Neuron (in vitro differentiated cells): ENCODE measurements at regions not wholly inside any gene's neighbourhood (a gene's known extent, or its start where the extent isn't known, plus 50 kb on each side); places are given as distances from the start of the nearest gene placed in this dataset.

Experiments
- H2AFZ ChIP-seq: one replicate; pipeline ENCODE4 v1.6.1; 2013; ENCODE audit warnings: low read depth, mild to moderate bottlenecking, inconsistent platforms, low read length, moderate library complexity
- H3K27me3 ChIP-seq: one replicate; pipeline ENCODE4 v1.6.1; 2013; ENCODE audit warnings: low read length; ENCODE audit not compliant: insufficient read depth
- H3K36me3 ChIP-seq: one replicate; pipeline ENCODE4 v1.6.1; 2013; ENCODE audit warnings: low read length; ENCODE audit not compliant: insufficient read depth
- H3K4me1 ChIP-seq: one replicate; pipeline ENCODE4 v1.6.1; 2013; ENCODE audit warnings: low read length; ENCODE audit not compliant: insufficient read depth
- H3K4me3 ChIP-seq: 2 replicates; pipeline ENCODE4 v1.5.1; 2013; ENCODE audit warnings: mild to moderate bottlenecking, low read length, moderate library complexity
- H3K9me3 ChIP-seq: one replicate; pipeline ENCODE4 v1.6.1; 2013; ENCODE audit warnings: low read length

DNA sequence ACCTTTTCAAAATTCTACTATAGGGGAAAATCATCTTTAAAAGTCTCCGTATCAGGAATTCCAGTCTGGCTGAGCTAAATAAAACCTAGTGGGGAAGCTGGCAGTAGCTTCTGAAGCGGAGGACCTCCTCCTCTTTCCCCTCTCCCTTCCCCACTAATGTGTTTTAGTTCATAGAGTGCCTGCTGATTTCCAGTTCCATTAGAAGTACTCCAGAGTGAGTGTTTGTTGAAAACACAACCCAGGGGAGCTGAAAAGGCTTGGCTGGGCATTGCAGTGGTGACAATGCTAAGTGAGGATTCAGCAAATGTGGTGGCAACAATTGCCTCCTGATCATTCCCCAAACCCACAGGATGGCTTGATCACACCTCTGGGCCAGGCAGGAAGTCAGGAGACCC, 144.2 kb upstream of the FRMD6 start:
- peaks cover 12% of the 10 kb centered on the region for H3K4me1 ChIP-seq
- no peaks in the 10 kb centered on the region for H3K9me3 ChIP-seq
- no peaks in the 10 kb centered on the region for H3K27me3 ChIP-seq
- no peak overlapping the region for H2AFZ ChIP-seq
- H3K4me3 ChIP-seq: no peak overlapping the region
- no peaks in the 10 kb centered on the region for H3K36me3 ChIP-seq

DNA sequence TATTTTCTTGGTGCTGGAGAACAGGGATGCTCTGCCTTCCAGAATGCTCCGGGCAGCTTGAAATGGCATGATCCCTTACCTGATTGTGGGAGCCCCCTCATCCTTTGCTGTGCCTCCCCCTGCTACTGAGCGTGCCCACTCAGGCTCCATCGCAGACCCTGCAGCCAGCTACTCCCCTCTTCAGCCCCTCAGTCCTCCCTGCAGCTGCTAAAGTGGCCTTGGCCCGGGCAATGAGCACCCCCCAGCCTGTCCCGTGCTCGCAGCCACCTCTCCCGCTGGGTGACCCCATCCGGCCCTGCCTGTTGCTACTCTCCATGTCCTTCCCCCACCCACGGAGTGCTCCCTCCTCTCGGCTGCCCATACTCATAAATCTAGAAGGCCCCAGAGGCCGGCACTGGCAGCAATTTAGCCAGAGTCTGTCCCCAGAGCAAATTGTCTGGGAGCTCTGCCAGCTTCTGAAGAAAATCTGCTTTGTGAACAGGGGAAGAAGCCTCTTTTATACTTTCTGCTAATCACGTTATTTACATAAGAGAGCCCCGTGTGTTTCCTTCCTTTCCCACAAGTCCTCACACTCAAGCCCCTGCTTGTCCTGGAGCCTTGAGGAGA, 143.7 kb upstream of the FRMD6 start:
- H3K9me3 ChIP-seq: no peaks in the 10 kb centered on the region
- H3K4me3 ChIP-seq: no peak overlapping the region
- no peaks in the 10 kb centered on the region for H3K36me3 ChIP-seq
- H2AFZ ChIP-seq: no peak overlapping the region
- H3K27me3 ChIP-seq: no peaks in the 10 kb centered on the region
- peaks cover 12% of the 10 kb centered on the region for H3K4me1 ChIP-seq

DNA sequence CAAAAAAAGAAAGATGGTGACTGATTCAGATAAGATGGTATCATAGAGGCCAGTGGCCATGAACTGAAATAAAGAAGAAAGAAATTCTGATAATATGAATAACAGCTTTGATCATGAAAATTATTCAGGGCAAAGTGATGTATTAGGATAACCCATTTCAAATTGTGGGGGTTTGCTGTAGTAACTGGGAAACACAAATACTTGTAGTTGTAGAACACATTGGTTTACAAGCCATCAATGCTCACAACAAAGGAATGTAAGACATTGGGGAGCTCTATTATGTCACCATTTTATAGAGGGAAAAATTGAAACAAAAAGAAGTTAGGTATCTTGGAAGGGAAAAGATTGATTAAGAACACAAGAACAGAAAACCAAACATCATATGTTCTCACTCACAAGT, 140.4 kb upstream of the FRMD6 start:
- Histone ChIP-seq H2AFZ (no peak overlapping the region), H3K36me3 (no peaks in the 10 kb centered on the region), H3K4me3 (no peak overlapping the region), H3K27me3 (no peaks in the 10 kb centered on the region), H3K4me1 (peaks cover 12% of the 10 kb centered on the region), H3K9me3 (no peaks in the 10 kb centered on the region)

DNA sequence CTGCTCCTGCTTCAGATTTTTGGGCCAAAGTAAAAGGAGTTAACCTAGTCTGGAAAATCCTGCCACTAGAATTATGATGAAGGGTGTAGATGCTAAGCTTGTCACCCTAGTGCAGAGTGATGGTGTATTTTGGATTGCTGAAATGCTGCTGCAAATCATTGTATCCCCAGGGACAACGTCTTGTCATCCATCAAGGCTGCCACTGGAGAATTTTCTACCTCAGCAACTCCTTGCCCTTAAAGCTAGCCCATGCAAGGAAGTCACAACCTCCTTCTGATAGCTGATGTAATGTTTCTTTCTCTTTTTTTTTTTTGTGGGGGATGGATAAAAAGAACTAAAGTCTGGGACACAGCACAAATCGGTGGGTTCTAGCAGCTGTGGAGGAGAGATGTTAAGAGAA, 139.4 kb upstream of the FRMD6 start:
- no peak overlapping the region for H2AFZ ChIP-seq
- H3K4me1 ChIP-seq: peaks cover 9% of the 10 kb centered on the region
- no peak overlapping the region for H3K4me3 ChIP-seq
- H3K36me3 ChIP-seq: no peaks in the 10 kb centered on the region
- no peaks in the 10 kb centered on the region for H3K9me3 ChIP-seq
- no peaks in the 10 kb centered on the region for H3K27me3 ChIP-seq

DNA sequence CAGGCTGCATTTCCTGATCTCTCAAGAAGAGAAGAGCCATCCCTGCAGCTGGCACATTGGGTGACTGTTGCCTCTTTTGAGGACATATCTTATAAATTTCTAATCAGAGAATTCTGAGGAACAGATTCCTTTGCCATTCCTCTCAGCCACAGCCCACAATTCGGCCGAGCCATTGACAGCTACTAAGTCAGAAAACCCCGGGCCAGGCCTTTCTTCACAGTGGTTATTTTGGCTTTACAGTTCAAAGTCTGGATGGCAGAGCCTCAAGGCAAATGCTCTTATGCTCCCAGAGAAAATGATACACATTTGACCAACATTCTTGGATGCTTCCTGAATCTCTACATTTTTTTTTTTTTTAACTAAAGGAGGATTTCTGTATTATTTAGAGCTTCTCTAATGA, 138.4 kb upstream of the FRMD6 start:
- Histone ChIP-seq H3K27me3 (no peaks in the 10 kb centered on the region), H3K36me3 (no peaks in the 10 kb centered on the region), H2AFZ (no peak overlapping the region), H3K9me3 (no peaks in the 10 kb centered on the region), H3K4me3 (no peak overlapping the region), H3K4me1 (peaks cover under 1% of the 10 kb centered on the region)

DNA sequence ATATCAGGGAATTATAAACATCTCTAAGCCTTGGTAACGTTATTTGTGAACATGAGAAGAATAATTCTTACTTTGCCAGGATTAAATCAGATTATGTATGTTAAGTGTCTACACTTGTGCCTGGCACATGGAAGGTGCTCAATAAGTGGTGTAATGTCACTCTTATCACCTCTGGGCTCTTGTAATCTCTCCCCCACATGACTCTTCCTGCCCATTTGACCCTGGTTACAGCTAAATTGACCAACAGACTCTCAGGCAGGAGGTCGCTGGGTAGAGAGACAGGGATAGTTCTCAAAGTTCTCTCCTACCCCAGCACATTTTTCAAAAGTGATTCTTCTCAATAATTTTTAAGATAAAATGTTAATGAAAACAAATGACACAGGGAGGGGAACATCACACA, 137.8 kb upstream of the FRMD6 start:
- Histone ChIP-seq H3K9me3 (no peaks in the 10 kb centered on the region), H3K4me1 (no peaks in the 10 kb centered on the region), H3K27me3 (no peaks in the 10 kb centered on the region), H3K36me3 (no peaks in the 10 kb centered on the region), H3K4me3 (no peak overlapping the region), H2AFZ (no peak overlapping the region)

DNA sequence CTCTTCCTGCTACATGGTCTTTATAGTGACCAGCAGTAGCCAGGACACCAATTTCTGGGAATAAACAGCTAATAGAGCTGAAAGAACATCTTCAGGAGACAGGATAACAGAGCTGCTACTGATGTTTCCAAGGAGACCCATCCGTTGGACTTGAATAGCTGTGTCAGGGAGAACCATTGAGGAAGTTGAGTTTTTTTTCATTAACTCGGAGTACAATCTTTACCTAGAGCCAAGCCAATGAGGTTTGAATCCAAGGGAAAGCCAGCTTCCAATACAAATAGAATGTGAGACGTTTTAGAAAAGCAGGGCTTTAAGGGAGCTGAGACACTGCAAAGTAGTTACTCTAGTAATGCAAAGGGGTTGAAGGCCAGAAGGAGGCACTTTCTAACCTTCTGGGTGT, 136.1 kb upstream of the FRMD6 start:
- H2AFZ ChIP-seq: no peak overlapping the region
- no peaks in the 10 kb centered on the region for H3K4me1 ChIP-seq
- no peak overlapping the region for H3K4me3 ChIP-seq
- no peaks in the 10 kb centered on the region for H3K27me3 ChIP-seq
- no peaks in the 10 kb centered on the region for H3K36me3 ChIP-seq
- no peaks in the 10 kb centered on the region for H3K9me3 ChIP-seq

DNA sequence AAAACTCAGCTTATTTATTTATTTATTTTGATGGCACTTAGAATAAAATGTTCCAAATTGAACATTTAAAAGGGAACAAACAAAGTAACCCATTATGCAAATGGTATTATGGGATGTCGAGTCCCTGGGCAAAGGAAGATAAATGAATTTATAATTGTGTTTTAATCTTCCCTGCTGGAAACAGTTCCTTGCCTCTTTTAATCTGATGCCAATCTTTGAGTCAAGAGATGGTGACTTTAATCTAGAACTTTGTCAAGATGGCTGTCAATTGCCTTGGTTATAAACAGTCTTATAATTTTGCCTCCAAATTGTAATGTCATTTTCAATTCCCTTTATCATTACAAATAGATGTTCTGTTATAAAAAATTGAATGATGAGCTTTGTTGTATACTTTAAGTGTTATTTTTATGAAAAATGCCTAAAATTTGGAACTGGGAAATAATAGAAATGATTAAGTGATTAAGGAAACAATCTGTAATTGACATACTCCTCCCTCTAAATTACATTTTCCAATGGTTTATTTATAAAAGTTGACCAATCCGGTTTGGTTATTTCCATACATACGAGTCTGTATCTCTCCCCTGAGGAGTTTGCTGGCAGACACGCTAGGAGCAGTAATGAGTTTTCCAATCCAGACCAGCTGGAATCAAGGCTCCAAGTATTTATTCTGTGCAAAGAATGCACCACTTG, 134.9 kb upstream of the FRMD6 start:
- H2AFZ ChIP-seq: no peak overlapping the region
- H3K4me3 ChIP-seq: no peak overlapping the region
- H3K36me3 ChIP-seq: no peaks in the 10 kb centered on the region
- peaks cover 2% of the 10 kb centered on the region for H3K4me1 ChIP-seq
- no peaks in the 10 kb centered on the region for H3K27me3 ChIP-seq
- no peaks in the 10 kb centered on the region for H3K9me3 ChIP-seq

DNA sequence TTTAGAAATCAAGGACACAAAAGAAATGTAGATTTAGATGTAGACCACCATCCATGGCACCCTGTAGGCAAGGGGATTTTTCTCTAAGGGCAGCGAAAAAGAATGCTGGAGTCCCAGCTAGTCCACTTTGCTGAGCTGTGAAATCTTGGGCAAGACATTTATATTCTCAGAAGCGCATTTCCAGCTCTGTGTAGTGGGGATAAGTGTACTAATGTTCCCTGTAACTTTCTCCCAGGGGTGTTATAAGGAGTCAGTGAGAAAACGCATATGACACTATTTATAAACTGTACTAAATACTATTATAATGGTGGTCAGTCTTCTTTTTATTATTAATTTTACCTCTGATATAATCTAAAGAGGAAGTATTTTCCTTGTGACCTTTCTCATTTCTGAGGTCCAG, 133.4 kb upstream of the FRMD6 start:
- peaks cover 2% of the 10 kb centered on the region for H3K4me1 ChIP-seq

DNA sequence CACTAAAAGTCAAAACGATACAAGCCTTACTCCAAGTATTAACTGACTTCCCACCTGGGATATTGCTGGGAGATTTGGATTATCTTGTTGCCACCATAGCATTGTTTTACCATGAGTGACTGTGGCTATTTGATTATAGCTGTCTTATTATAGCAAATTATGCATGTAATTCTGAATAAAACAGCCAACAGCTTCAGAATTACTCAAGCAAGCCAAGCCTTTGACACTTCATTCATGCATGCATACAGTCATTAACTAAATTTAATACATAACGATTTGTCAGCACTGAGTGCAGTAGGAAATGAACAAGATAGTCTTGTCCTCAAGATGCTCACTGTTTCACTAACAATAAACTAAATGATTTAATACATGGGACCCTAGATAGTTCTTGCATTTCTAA, 133.0 kb upstream of the FRMD6 start:
- Histone ChIP-seq H3K36me3 (no peaks in the 10 kb centered on the region), H2AFZ (no peak overlapping the region), H3K27me3 (no peaks in the 10 kb centered on the region), H3K4me3 (no peak overlapping the region), H3K9me3 (no peaks in the 10 kb centered on the region), H3K4me1 (peaks cover 2% of the 10 kb centered on the region)

More for the DNA sequence above, 133.4 kb upstream of the FRMD6 start:
- no peak overlapping the region for H2AFZ ChIP-seq
- no peaks in the 10 kb centered on the region for H3K9me3 ChIP-seq
- H3K36me3 ChIP-seq: no peaks in the 10 kb centered on the region
- no peaks in the 10 kb centered on the region for H3K27me3 ChIP-seq
- H3K4me3 ChIP-seq: no peak overlapping the region

DNA sequence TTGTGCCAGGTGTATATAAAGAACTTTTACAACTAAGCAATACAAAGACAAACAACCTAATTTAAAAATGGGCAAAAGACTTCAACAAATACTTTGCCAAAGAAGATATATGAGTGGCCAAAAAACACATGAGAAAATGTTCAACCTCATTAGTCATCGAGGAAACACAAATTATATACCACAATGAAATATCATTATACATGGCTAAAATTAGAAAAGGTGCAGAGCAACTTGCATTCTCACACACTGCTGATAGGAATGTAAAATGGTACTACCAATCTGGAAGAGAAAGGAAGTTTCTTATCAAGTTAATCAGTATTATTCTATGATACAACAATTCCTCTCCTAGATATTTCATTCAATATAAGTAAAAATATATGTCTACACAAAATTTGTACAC, 131.6 kb upstream of the FRMD6 start:
- no peak overlapping the region for H3K4me3 ChIP-seq

DNA sequence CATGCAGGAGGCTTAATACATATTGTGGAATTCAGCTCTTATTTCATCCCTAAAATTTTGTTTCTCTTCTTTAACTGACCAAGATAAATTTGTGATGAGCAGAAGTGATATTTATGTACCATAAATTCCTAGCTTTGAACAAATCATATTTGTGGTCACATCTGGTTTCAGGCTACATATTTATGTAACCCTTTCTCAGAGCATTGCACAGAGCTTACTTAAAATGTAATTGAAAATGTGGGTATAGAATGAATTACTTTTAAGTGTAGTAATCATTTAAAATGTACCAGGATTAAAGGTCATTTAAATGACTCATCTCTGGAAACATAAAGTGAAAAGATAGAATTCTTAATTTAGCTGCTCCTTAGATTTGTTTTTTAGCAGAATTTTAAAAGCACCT, 129.9 kb upstream of the FRMD6 start:
- Histone ChIP-seq H3K9me3 (no peaks in the 10 kb centered on the region), H3K27me3 (no peaks in the 10 kb centered on the region), H3K36me3 (no peaks in the 10 kb centered on the region), H3K4me3 (no peak overlapping the region), H2AFZ (no peak overlapping the region), H3K4me1 (peaks cover 2% of the 10 kb centered on the region)

More for the DNA sequence above, 131.6 kb upstream of the FRMD6 start:
- H2AFZ ChIP-seq: no peak overlapping the region
- H3K36me3 ChIP-seq: no peaks in the 10 kb centered on the region
- peaks cover 2% of the 10 kb centered on the region for H3K4me1 ChIP-seq
- H3K9me3 ChIP-seq: no peaks in the 10 kb centered on the region
- H3K27me3 ChIP-seq: no peaks in the 10 kb centered on the region

DNA sequence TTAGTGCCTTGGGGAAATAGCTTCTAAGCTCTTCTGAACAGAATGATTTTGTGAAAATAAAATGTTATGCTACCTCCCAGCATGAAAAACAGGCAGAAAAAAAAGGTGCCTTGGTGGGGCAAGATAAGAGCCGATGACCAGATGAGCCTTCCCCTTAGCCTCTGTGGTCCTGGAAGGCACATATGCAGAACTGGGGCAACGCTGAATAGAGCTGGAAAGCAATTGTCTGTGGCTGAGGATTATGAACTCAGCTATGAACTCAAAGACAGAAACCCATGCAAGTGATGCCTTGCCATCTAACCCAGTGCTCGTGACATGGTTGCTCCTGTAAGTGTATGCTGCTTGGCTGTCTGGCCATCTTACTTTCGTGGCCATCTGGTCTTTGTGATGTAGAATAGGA, 128.5 kb upstream of the FRMD6 start:
- Histone ChIP-seq H3K9me3 (no peaks in the 10 kb centered on the region), H2AFZ (no peak overlapping the region)

DNA sequence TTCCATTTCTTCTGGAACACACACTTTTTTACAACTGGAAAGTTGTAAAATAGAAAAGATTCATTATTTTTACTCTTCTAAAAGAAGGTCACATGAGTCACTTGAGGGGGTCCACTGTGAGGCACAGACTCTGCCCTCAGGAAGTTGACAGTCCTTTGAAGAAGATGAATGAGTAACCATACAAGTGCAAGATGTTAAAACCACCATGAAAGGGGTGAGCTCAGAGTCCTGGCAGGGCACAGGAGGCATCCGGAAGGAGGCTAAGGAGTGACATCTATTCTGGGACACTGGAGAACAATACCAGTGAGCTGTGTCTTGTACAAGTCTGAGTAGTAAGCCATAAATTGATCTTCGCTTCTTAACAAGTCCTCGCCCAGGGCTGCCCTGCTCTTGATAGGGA, 126.0 kb upstream of the FRMD6 start:
- H3K4me1 ChIP-seq: peaks cover 2% of the 10 kb centered on the region
- no peaks in the 10 kb centered on the region for H3K27me3 ChIP-seq
- no peaks in the 10 kb centered on the region for H3K36me3 ChIP-seq
- no peak overlapping the region for H2AFZ ChIP-seq
- no peaks in the 10 kb centered on the region for H3K9me3 ChIP-seq
- H3K4me3 ChIP-seq: no peak overlapping the region

More for the DNA sequence above, 128.5 kb upstream of the FRMD6 start:
- Histone ChIP-seq H3K36me3 (no peaks in the 10 kb centered on the region), H3K27me3 (no peaks in the 10 kb centered on the region), H3K4me1 (peaks cover 2% of the 10 kb centered on the region), H3K4me3 (no peak overlapping the region)
